ENCODE measurements at regions not wholly inside any gene's neighbourhood (a gene's known extent, or its start where the extent isn't known, plus 50 kb on each side); places are given as distances from the start of the nearest gene placed in this dataset.

- Mint-ChIP-seq H3K36me3 (ENCODE audit: low read depth) (no peaks in the 10 kb centered on the region), H3K9me3 (ENCODE audit: low read depth) (no peaks in the 10 kb centered on the region), H3K27me3 (ENCODE audit: low read depth) (no peaks in the 10 kb centered on the region), H3K4me3 (ENCODE audit: unreplicated experiment) (no peak overlapping the region), H3K4me1 (ENCODE audit: low read depth) (peaks cover 2% of the 10 kb centered on the region), H3K27ac (ENCODE audit: unreplicated experiment) (no peak overlapping the region)
- no peak for DNase-seq (ENCODE audit: low spot score)
- no peak for TF ChIP-seq CTCF (IDR thresholded peaks at IDR 0.05)
Observed at GRCh38 chr18:28408528-28408927, 231.6 kb upstream of the CDH2 start.

GRCh38 chr18:28407681-28408080, 230.8 kb upstream of the CDH2 start:
- DNase-seq (ENCODE audit: low spot score), result no peak

GRCh38 chr18:28406533-28406932, 229.6 kb upstream of the CDH2 start:
- no peak for TF ChIP-seq CTCF (IDR thresholded peaks at IDR 0.05)
- H3K27ac Mint-ChIP-seq (ENCODE audit: unreplicated experiment), result no peak overlapping the region
- no peak for DNase-seq (ENCODE audit: low spot score)
- peaks cover 8% of the 10 kb centered on the region for H3K27me3 Mint-ChIP-seq (ENCODE audit: low read depth)
- H3K36me3 Mint-ChIP-seq (ENCODE audit: low read depth), result no peaks in the 10 kb centered on the region
- no peak overlapping the region for H3K4me3 Mint-ChIP-seq (ENCODE audit: unreplicated experiment)
- no peaks in the 10 kb centered on the region for H3K9me3 Mint-ChIP-seq (ENCODE audit: low read depth)
- H3K4me1 Mint-ChIP-seq (ENCODE audit: low read depth), result no peaks in the 10 kb centered on the region

More at GRCh38 chr18:28407681-28408080, 230.8 kb upstream of the CDH2 start:
- peaks cover 2% of the 10 kb centered on the region for H3K4me1 Mint-ChIP-seq (ENCODE audit: low read depth)
- H3K4me3 Mint-ChIP-seq (ENCODE audit: unreplicated experiment), result no peak overlapping the region
- no peak overlapping the region for H3K27ac Mint-ChIP-seq (ENCODE audit: unreplicated experiment)
- peaks cover under 1% of the 10 kb centered on the region for H3K27me3 Mint-ChIP-seq (ENCODE audit: low read depth)
- no peak for TF ChIP-seq CTCF (IDR thresholded peaks at IDR 0.05)
- H3K9me3 Mint-ChIP-seq (ENCODE audit: low read depth), result no peaks in the 10 kb centered on the region
- H3K36me3 Mint-ChIP-seq (ENCODE audit: low read depth), result no peaks in the 10 kb centered on the region

- TF ChIP-seq CTCF (IDR thresholded peaks at IDR 0.05), result no peak
- no peaks in the 10 kb centered on the region for H3K4me1 Mint-ChIP-seq (ENCODE audit: low read depth)
- no peak for DNase-seq (ENCODE audit: low spot score)
- H3K27me3 Mint-ChIP-seq (ENCODE audit: low read depth), result peaks cover 8% of the 10 kb centered on the region
- H3K9me3 Mint-ChIP-seq (ENCODE audit: low read depth), result no peaks in the 10 kb centered on the region
- no peak overlapping the region for H3K27ac Mint-ChIP-seq (ENCODE audit: unreplicated experiment)
- no peaks in the 10 kb centered on the region for H3K36me3 Mint-ChIP-seq (ENCODE audit: low read depth)
- no peak overlapping the region for H3K4me3 Mint-ChIP-seq (ENCODE audit: unreplicated experiment)
Observed at GRCh38 chr18:28404694-28405093, 227.8 kb upstream of the CDH2 start.

- peaks cover 20% of the 10 kb centered on the region for H3K27me3 Mint-ChIP-seq (ENCODE audit: low read depth)
- H3K4me3 Mint-ChIP-seq (ENCODE audit: unreplicated experiment), result no peak overlapping the region
- no peak for TF ChIP-seq CTCF (IDR thresholded peaks at IDR 0.05)
- peaks cover 2% of the 10 kb centered on the region for H3K36me3 Mint-ChIP-seq (ENCODE audit: low read depth)
- DNase-seq (ENCODE audit: low spot score), result no peak
- no peaks in the 10 kb centered on the region for H3K4me1 Mint-ChIP-seq (ENCODE audit: low read depth)
- H3K27ac Mint-ChIP-seq (ENCODE audit: unreplicated experiment), result no peak overlapping the region
- H3K9me3 Mint-ChIP-seq (ENCODE audit: low read depth), result no peaks in the 10 kb centered on the region
Observed at GRCh38 chr18:28399781-28400362, 222.9 kb upstream of the CDH2 start.
